A549 (cell line): ENCODE measurements at regions not wholly inside any gene's neighbourhood (a gene's known extent, or its start where the extent isn't known, plus 50 kb on each side); places are given as distances from the start of the nearest gene placed in this dataset.

Source experiments
- ATAC-seq, 2 experiments: fragments of 200-7000 bp in 1 of 2; fragments of >200 bp in 1 of 2; cut with Nextera tagmentation in 1 of 2; cut with Tn5 transposase in 1 of 2; 3 replicates each; pipeline versions ENCODE4 v1.8.0 to v1.9.1; 2018 to 2020; ENCODE audit warnings: mild to moderate bottlenecking in 1 of 2, moderate library complexity in 1 of 2
- CTCF ChIA-PET: fragments of 300-600 bp; sonication (Branson Sonifier 250); formaldehyde crosslinking; extraction: SDS; loops from one replicate; lab custom pipeline; 2021; ENCODE audit warnings: antibody characterized with exemption, inconsistent platforms; lab: Yijun Ruan, JAX
- POLR2A ChIA-PET: fragments of 350-600 bp; formaldehyde crosslinking; extraction: SDS; loops from one replicate; lab custom pipeline; 2021; ENCODE audit warnings: antibody characterized with exemption, inconsistent platforms; lab: Yijun Ruan, JAX
- DNase-seq, 2 experiments: peaks; one replicate each; pipeline versions ENCODE4 v3.0.0 to v3.0.0-alpha.2; 2011 to 2016; ENCODE audit warnings: low read depth in 1 of 2, low spot score in 1 of 2
- FAIRE-seq: peaks from 2 replicates; lab custom pipeline; 2011; peaks lifted over from hg19 to GRCh38; lab: Jason Lieb, UNC
- H3K27ac ChIP-seq, 2 experiments: fragments of >200 bp; sonication (Bioruptor Twin); formaldehyde crosslinking; 3 replicates each; pipeline ENCODE4 v1.5.1; 2016 to 2017
- H3K4me1 ChIP-seq: fragments of >200 bp; sonication (Bioruptor Twin); formaldehyde crosslinking; 3 replicates; pipeline ENCODE4 v1.6.1; 2016
- H3K4me2 ChIP-seq: fragments of >200 bp; sonication (Bioruptor Twin); formaldehyde crosslinking; 3 replicates; pipeline ENCODE4 v1.6.1; 2016
- H3K4me3 ChIP-seq: fragments of >200 bp; sonication (Bioruptor Twin); formaldehyde crosslinking; 3 replicates; pipeline ENCODE4 v1.5.1; 2016
- H3K9me3 ChIP-seq: fragments of >200 bp; sonication (Bioruptor Twin); formaldehyde crosslinking; 3 replicates; pipeline ENCODE4 v1.6.1; 2016
- ATOH8 ChIP-seq: fragments of 250-450 bp; sonication (Bioruptor Pico); IDR thresholded peaks from 2 replicates; pipeline ENCODE4 v1.5.0; 2020; ENCODE audit warnings: low read depth, mild to moderate bottlenecking, moderate library complexity
- CBX2 ChIP-seq: fragments of 200-600 bp; sonication (generic); IDR thresholded peaks from 2 replicates; pipeline ENCODE4 v1.6.1; 2016; ENCODE audit warnings: low read depth, mild to moderate bottlenecking, borderline replicate concordance
- CEBPB ChIP-seq, 2 experiments: fragments of >200 bp in 1 of 2; sonication (Bioruptor Twin) in 1 of 2; formaldehyde crosslinking in 1 of 2; IDR thresholded peaks; 2 replicates each; pipeline ENCODE4 v1.6.1; 2012 to 2016
- CHD2 ChIP-seq: fragments of 150-350 bp; IDR thresholded peaks from 2 replicates; pipeline ENCODE4 v1.6.1; 2014; ENCODE audit warnings: low read length; ENCODE audit not compliant: partially characterized antibody
- EHMT2 ChIP-seq: fragments of 200-600 bp; sonication (generic); IDR thresholded peaks from 2 replicates; pipeline ENCODE4 v1.6.1; 2016; ENCODE audit warnings: antibody characterized with exemption, low read depth, mild to moderate bottlenecking, moderate library complexity
- ELK1 ChIP-seq: fragments of 150-350 bp; IDR thresholded peaks from 2 replicates; pipeline ENCODE4 v1.6.1; 2014; ENCODE audit warnings: low read depth, mild to moderate bottlenecking, low read length
- ESRRA ChIP-seq: fragments of 150-350 bp; IDR thresholded peaks from 2 replicates; pipeline ENCODE4 v1.6.1; 2014; ENCODE audit warnings: mild to moderate bottlenecking, low read length, borderline replicate concordance
- FOSB ChIP-seq: fragments of 250-450 bp; sonication (Bioruptor Pico); IDR thresholded peaks from 2 replicates; pipeline ENCODE4 v1.5.0; 2020; ENCODE audit warnings: mild to moderate bottlenecking, moderate library complexity
- GATA3 ChIP-seq: IDR thresholded peaks from 2 replicates; pipeline ENCODE4 v1.6.1; 2012; ENCODE audit warnings: borderline replicate concordance
- HDAC2 ChIP-seq: fragments of 200-600 bp; sonication (generic); IDR thresholded peaks from 2 replicates; pipeline ENCODE4 v1.6.1; 2016
- HEYL ChIP-seq: fragments of 250-450 bp; sonication (Bioruptor Pico); IDR thresholded peaks from 2 replicates; pipeline ENCODE4 v1.8.0; 2021; ENCODE audit warnings: mild to moderate bottlenecking, moderate library complexity
- KDM5A ChIP-seq: fragments of 200-600 bp; sonication (generic); IDR thresholded peaks from 2 replicates; pipeline ENCODE4 v1.6.1; 2016; ENCODE audit warnings: antibody characterized with exemption, mild to moderate bottlenecking
- MYC ChIP-seq: IDR thresholded peaks from 2 replicates; pipeline ENCODE4 v1.6.1; 2012; ENCODE audit warnings: mild to moderate bottlenecking, inconsistent platforms, low read length, improper control_type of control experiment, borderline replicate concordance
- NR3C1 ChIP-seq: fragments of >200 bp; sonication (Bioruptor Twin); formaldehyde crosslinking; IDR thresholded peaks from 3 replicates; pipeline ENCODE4 v1.6.1; 2017
- POLR2A ChIP-seq: IDR thresholded peaks from 2 replicates; pipeline ENCODE4 v1.6.1; 2012; ENCODE audit warnings: mild to moderate bottlenecking, low read length
- POLR2AphosphoS2 ChIP-seq: conservative IDR thresholded peaks from 2 replicates; pipeline ENCODE4 v1.6.1; 2012; ENCODE audit warnings: low read length, improper control_type of control experiment, inconsistent platforms
- RARB ChIP-seq: fragments of 250-450 bp; sonication (Bioruptor Pico); IDR thresholded peaks from 2 replicates; pipeline ENCODE4 v1.8.0; 2021; ENCODE audit warnings: mild to moderate bottlenecking, moderate library complexity
- RFX5 ChIP-seq: fragments of 450-650 bp; IDR thresholded peaks from 2 replicates; pipeline ENCODE4 v1.7.1; 2014; ENCODE audit warnings: antibody characterized with exemption, mild to moderate bottlenecking, moderate library complexity
- RNF2 ChIP-seq: fragments of 200-600 bp; sonication (generic); IDR thresholded peaks from 2 replicates; pipeline ENCODE4 v1.6.1; 2016; ENCODE audit warnings: low read depth, mild to moderate bottlenecking, antibody characterized with exemption, moderate library complexity, borderline replicate concordance
- SMC3 ChIP-seq: fragments of >200 bp; sonication (Bioruptor Twin); formaldehyde crosslinking; IDR thresholded peaks from 3 replicates; pipeline ENCODE4 v1.6.1; 2018; ENCODE audit warnings: inconsistent platforms
- SREBF2 ChIP-seq: fragments of 450-650 bp; IDR thresholded peaks from 2 replicates; pipeline ENCODE4 v1.6.1; 2014; ENCODE audit warnings: mild to moderate bottlenecking, moderate library complexity
- TFCP2L1 ChIP-seq: fragments of 250-450 bp; sonication (Bioruptor Pico); IDR thresholded peaks from 2 replicates; pipeline ENCODE4 v1.5.0; 2021; ENCODE audit warnings: mild to moderate bottlenecking
- TP53 ChIP-seq: fragments of 250-450 bp; sonication (Bioruptor Pico); IDR thresholded peaks from 2 replicates; pipeline ENCODE4 v1.5.0; 2021; ENCODE audit warnings: mild to moderate bottlenecking, moderate library complexity
- USF2 ChIP-seq: fragments of 450-650 bp; IDR thresholded peaks from 2 replicates; pipeline ENCODE4 v1.6.1; 2014; ENCODE audit warnings: antibody characterized with exemption
- ZC3H11A ChIP-seq: fragments of 450-650 bp; IDR thresholded peaks from 2 replicates; pipeline ENCODE4 v1.6.1; 2014; ENCODE audit warnings: antibody characterized with exemption, mild to moderate bottlenecking
- WGBS: methylation state at CpG from one replicate; pipeline ENCODE4 v1.1.6; 2017; ENCODE audit errors: missing lambda C conversion rate; 5-methylcytosine and 5-hydroxymethylcytosine counted together
- TF ChIP-seq, protein P1 (sequence below): IDR thresholded peaks from 2 replicates; pipeline ENCODE4 v1.6.1; 2012
- TF ChIP-seq, protein P2 (sequence below): fragments of 200-600 bp; sonication (generic); IDR thresholded peaks from 2 replicates; pipeline ENCODE4 v1.6.1; 2016; ENCODE audit warnings: antibody characterized with exemption, mild to moderate bottlenecking, moderate library complexity

DNA sequence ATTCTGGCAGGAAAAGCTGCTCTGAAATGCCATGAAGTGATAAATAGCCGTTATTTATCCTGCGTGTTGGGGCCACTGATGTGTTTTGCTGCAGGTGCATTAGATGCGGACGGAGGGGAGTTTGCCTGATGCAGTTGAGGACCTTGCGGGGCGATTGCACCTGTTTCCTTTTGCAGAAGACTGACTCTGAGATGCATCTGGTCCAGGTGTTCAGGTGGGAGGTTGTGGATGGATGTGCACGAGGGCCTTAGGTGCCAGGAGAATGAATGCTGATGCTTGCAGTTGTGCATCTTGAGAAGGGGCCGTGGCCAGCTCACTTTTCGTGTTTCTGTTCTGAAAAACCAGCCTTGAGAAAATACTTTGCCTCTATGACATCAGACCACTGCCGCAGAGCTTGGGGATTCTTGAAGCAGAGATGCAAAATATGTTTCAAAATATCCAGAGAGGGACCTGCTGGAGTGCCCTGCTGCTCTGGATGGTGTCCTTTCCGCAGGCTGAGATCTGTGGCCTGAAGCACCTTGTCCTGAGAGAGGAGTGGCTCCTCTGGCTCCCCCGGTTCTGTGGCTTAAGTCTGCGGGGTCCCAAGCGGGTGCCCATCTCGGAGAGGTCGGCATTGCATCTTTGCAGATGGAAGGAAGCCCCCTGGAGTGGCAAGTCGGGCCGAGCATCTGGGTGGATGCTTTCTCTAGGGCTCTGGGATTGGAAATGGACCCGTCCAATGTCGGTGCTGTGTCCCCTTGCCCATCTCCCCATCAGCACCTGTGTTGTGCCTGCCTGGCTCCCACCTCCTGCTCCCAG is 1031.1 kb downstream of the TBC1D22A start:
- ChIA-PET CTCF (no interaction called here), POLR2A (no interaction called here)
- H3K4me3 ChIP-seq, result no peak overlapping the region
- DNase-seq, result no peak
- 64% methylated on average over 11 of the region's 20 CpGs for WGBS
- no peak for TF ChIP-seq FOSB
- TF ChIP-seq RNF2, result no peak
- TF ChIP-seq SMC3, result no peak
- no peak for TF ChIP-seq CBX2
- no peak for TF ChIP-seq TFCP2L1 (CRISPR knock-in tag)
- TF ChIP-seq ZC3H11A, result no peak
- TF ChIP-seq SREBF2, result no peak
- H3K9me3 ChIP-seq, result no peaks in the 10 kb centered on the region
- no peak overlapping the region for H3K27ac ChIP-seq
- ATAC-seq, result no peak
- no peak overlapping the region for H3K4me2 ChIP-seq
- FAIRE-seq, result no peak
- H3K4me1 ChIP-seq, result 0 out of 3 replicates have a peak, but pooled peaks cover 2% of the 10 kb centered on the region

GRCh38 chr22:47789171-47789570 is 1026.7 kb downstream of the TBC1D22A start:
- Histone ChIP-seq H3K9me3 (0 out of 3 replicates have a peak, but pooled peaks cover 2% of the 10 kb centered on the region), H3K4me2 (peak overlapping the region; percentile 46; the same call in 2 of the 3 replicates), H3K27ac (no peak overlapping the region), H3K4me3 (no peak overlapping the region), H3K4me1 (0 out of 3 replicates have a peak, but pooled peaks cover 2% of the 10 kb centered on the region)
- ChIA-PET CTCF (no interaction called here), POLR2A (no interaction called here)
- ATAC-seq, result no peak
- WGBS, result 44% methylated on average over 3 of the region's 3 CpGs
- no peak for DNase-seq
- FAIRE-seq, result no peak
- TF ChIP-seq GATA3 (no peak), ATOH8 (no peak), SMC3 (no peak), ZC3H11A (no peak), EHMT2 (no peak), HDAC2 (no peak), TFCP2L1 (CRISPR knock-in tag) (no peak), ESRRA (no peak), USF2 (no peak), NR3C1 (no peak), POLR2AphosphoS2 (no peak), ELK1 (no peak), RARB (CRISPR knock-in tag) (no peak), KDM5A (no peak), RFX5 (no peak), HEYL (CRISPR knock-in tag) (no peak), MYC (no peak)

DNA sequence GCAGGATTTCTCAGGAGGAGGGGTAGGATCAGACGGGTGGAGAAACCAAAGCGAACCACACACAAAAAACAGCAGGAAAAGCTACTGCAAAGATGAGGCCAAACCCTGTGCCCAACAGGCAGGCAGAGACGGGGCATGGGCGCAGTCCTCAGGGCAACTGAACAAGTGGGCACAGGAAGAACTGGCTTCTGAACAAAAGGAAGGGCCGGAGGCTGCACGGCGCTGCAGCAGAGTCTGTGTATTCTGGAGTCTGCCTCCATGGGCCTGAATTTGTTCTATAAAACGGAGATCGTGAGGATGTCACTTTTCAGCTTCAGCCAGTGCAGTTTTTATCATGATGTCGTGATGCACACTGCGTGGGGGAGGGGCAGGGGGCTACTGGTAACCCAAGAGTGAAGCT is 1026.0 kb downstream of the TBC1D22A start:
- WGBS, result 76% methylated on average over 11 of the region's 11 CpGs
- DNase-seq (no peak), FAIRE-seq (no peak), ATAC-seq (no peak)
- Histone ChIP-seq H3K9me3 (0 out of 3 replicates have a peak, but pooled peaks cover 2% of the 10 kb centered on the region), H3K27ac (no peak overlapping the region), H3K4me3 (no peak overlapping the region), H3K4me2 (no peak overlapping the region), H3K4me1 (0 out of 3 replicates have a peak, but pooled peaks cover 2% of the 10 kb centered on the region)
- POLR2A ChIA-PET, result no interaction called here
- CTCF ChIA-PET, result no interaction called here
- TF ChIP-seq, protein P1, sequence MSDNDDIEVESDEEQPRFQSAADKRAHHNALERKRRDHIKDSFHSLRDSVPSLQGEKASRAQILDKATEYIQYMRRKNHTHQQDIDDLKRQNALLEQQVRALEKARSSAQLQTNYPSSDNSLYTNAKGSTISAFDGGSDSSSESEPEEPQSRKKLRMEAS, result no peak
- TF ChIP-seq SMC3 (no peak), TP53 (no peak), ELK1 (no peak), CEBPB (IDR thresholded peaks at IDR 0.05) (no peak), CHD2 (no peak), POLR2A (no peak), RNF2 (no peak)
- TF ChIP-seq, protein P2, sequence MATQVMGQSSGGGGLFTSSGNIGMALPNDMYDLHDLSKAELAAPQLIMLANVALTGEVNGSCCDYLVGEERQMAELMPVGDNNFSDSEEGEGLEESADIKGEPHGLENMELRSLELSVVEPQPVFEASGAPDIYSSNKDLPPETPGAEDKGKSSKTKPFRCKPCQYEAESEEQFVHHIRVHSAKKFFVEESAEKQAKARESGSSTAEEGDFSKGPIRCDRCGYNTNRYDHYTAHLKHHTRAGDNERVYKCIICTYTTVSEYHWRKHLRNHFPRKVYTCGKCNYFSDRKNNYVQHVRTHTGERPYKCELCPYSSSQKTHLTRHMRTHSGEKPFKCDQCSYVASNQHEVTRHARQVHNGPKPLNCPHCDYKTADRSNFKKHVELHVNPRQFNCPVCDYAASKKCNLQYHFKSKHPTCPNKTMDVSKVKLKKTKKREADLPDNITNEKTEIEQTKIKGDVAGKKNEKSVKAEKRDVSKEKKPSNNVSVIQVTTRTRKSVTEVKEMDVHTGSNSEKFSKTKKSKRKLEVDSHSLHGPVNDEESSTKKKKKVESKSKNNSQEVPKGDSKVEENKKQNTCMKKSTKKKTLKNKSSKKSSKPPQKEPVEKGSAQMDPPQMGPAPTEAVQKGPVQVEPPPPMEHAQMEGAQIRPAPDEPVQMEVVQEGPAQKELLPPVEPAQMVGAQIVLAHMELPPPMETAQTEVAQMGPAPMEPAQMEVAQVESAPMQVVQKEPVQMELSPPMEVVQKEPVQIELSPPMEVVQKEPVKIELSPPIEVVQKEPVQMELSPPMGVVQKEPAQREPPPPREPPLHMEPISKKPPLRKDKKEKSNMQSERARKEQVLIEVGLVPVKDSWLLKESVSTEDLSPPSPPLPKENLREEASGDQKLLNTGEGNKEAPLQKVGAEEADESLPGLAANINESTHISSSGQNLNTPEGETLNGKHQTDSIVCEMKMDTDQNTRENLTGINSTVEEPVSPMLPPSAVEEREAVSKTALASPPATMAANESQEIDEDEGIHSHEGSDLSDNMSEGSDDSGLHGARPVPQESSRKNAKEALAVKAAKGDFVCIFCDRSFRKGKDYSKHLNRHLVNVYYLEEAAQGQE, result no peak
